ENCODE measurements at regions not wholly inside any gene's neighbourhood (a gene's known extent, or its start where the extent isn't known, plus 50 kb on each side); places are given as distances from the start of the nearest gene placed in this dataset.
A peak's percentile ranks its signal among the peaks of the same experiment; 100 is the strongest.
"Not testable (repeated sequence)": the region's sequence is repeated elsewhere in the genome, so short reads cannot be mapped to it uniquely, and the experiment has no call there.

DNA sequence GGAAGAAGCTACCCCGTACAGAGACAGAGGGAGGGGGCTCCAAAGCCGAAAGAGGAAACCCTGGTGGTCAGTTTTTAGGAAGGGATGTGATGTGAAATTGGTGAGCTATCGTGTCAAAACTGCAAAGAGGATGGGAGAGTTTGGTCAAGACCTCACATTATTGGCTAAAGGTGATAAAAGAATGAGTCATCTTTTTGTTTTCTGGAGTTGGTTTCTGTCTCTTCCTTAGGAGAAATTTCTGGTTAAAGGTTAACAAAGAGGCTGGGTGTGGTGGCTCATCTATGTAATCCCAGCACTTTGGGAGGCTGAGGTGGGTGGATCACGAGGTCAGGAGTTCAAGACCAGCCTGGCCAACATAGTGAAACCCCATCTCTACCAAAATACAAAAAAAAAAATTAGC lies 217.8 kb upstream of the CBLB start:
- in situ Hi-C loops (cut with HindIII; ENCODE audit: low pct_unique_long_range_greater_than_20kb, low sequenced_read_pairs) = no loop called here
- no peak for DNase-seq (ENCODE audit: low read depth, low spot score)

DNA sequence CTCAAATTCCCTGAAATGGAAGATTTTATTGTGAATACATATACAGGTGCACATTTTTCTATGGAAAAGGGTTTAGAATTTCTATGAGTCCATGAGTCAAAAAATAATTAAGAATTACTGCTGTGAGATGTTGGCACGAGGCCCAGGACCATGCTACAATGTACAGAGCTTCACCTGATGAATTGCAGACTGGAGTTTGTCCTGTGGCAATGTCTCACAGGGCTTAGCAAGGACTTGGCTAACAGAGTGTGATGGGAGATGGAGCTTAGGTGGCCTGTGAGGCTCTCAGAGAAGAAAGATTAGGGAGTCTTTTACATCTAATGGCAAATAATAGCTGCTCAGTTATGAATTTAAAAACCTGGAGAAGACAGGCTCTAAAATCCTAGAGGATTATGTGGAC lies 219.5 kb upstream of the CBLB start:
- in situ Hi-C loops (cut with HindIII; ENCODE audit: low pct_unique_long_range_greater_than_20kb, low sequenced_read_pairs) = no loop called here
- no peak for DNase-seq (ENCODE audit: low read depth, low spot score)

DNA sequence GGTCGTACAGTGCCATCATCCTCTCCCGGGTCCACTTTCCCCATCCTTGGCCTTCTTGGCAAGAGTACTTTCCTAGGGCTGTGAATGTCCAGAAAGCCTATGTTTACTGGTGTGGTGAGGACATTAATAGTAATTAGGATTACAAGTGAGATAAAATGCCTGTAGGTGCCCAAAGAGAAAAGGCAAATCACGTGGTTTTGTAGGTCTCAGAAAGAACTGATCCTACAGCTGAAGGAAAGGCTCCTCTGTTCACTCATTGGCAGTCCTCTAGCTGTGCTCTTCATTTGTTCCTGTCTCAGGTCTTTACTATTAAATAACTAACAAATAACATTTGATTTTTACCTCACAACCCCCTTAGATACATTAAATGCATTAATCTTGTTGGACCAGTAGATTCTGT lies 220.1 kb upstream of the CBLB start:
- DNase-seq (ENCODE audit: low read depth, low spot score) = no peak
- in situ Hi-C loops (cut with HindIII; ENCODE audit: low pct_unique_long_range_greater_than_20kb, low sequenced_read_pairs) = no loop called here

DNA sequence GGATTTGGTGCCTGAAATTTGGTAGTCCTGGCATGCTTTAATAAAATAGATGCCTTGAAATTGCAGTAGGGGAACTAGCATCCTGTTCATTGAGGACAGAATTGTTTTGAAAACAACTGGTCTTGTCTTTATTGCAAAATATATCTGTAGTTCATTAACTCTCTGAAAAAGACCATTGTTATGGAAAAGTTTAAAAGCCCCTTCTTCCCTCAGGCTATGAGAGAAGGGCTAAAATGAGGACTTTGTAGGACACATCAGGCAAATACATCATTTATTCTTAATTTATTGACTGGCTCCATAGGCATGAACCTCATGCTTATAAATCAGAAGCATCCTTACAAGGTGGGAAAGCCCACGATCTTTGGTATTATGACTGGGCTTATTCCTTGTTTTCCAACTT lies 221.0 kb upstream of the CBLB start:
- in situ Hi-C loops (cut with HindIII; ENCODE audit: low pct_unique_long_range_greater_than_20kb, low sequenced_read_pairs) = no loop called here
- peak; percentile 76 for DNase-seq (ENCODE audit: low read depth, low spot score)

DNA sequence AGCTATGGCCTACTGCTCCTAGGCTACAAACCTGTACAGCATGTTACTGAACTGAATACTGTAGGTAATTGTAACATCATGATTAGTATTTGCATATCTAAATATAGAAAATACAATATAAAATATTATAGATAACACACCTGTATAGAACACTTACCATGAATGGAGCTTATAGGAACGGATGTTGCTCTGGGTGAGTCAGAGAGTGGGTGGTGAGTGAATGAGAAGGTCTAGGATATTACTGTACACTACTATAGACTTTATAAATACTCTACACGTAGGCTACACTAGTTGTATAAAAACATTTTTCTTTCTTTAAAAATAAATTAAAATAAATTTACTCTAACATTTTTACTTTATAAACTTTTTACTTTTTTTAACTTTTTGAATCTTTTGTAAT lies 224.0 kb upstream of the CBLB start:
- DNase-seq (ENCODE audit: low read depth, low spot score) = no peak
- in situ Hi-C loops (cut with HindIII; ENCODE audit: low pct_unique_long_range_greater_than_20kb, low sequenced_read_pairs) = no loop called here

DNA sequence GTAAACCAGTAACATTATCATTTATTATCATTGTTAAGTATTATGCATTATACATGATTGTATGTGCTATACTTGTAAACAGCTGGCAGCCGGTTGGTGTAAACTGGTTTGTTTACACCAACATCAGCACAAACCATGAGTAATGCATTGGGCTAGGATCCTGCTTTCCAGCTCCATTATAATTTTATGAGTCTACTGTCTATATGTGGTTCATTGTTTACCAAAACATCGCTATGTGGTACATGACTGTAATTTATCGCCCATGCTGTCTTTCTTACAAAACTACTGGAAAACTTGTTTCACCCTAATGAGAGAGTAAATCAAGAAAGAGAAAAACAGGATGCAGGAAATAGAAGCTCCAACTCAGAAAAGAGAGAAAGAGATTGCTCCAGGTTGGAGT lies 224.8 kb upstream of the CBLB start:
- in situ Hi-C loops (cut with HindIII; ENCODE audit: low pct_unique_long_range_greater_than_20kb, low sequenced_read_pairs) = no loop called here
- no peak for DNase-seq (ENCODE audit: low read depth, low spot score)

DNA sequence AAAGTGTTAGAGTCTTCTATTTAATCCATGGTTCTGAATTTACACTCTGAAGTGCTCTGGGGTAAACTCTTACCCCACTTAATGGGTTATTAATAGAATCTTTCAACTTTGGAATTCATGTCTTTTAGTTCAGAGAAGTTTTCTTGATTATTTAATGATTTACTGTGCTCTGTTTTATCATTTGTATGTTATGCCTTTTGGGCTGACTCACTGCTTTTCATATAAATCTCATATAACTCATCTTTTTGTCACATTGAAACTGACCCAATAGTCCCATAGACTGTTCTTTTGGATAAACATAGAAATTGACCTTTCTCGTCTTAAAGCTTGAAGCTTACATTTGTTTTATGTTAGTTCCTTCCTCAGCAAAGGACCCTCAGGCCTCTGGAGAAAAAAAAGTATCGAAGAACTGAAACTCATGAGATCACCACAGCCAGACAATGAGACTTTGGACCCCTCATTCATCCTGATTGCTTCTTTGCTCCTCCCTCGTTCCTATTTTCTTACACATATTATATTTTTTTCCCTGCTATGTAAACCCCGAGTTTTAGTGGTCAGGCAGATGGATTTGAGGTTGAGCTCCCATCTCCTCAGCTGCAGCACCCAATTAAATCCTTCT lies 229.1 kb upstream of the CBLB start:
- peak; percentile 34 for DNase-seq (ENCODE audit: low read depth, low spot score)
- in situ Hi-C loops (cut with HindIII; ENCODE audit: low pct_unique_long_range_greater_than_20kb, low sequenced_read_pairs) = no loop called here

DNA sequence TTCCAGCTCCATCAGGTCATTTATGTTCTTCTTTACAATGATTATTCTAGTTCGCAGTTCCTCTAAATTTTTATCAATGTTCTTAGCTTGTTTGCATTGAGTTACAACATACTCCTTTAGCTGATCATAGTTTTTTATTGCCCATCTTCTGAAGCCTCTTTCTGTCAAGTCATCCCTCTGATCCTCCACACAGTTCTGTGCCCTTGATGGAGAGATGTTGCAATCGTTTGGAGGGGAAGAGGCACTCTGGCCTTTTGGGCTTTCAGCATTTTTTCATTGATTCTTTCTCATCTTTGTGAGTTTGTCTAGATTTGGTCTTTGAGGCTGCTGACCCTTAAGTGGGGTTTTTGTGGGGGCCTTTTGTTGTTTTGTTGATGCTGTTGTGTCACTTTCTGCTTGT lies 234.6 kb upstream of the CBLB start:
- in situ Hi-C loops (cut with HindIII; ENCODE audit: low pct_unique_long_range_greater_than_20kb, low sequenced_read_pairs) = no loop called here
- no peak for DNase-seq (ENCODE audit: low read depth, low spot score)

DNA sequence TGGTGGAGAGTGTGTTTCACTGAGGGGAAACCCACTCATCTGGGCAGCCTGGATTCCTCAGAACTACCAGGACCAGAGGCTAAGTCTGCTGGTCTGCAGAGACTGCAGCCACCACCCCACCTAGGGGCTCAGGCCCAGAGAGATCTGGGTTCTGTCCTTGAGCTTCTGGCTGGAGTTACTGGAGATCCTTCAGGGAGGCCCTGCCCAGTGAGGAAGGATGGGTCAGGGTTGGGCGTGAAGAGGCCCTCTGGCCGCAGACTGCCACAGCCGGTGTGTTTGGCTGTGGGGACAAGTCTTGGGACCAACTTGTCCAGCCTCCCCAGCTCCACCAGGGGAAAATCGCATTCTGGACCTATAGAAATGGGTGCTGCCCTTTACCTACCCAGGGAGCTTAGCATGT lies 235.3 kb upstream of the CBLB start:
- DNase-seq (ENCODE audit: low read depth, low spot score) = no peak
- in situ Hi-C loops (cut with HindIII; ENCODE audit: low pct_unique_long_range_greater_than_20kb, low sequenced_read_pairs) = no loop called here

DNA sequence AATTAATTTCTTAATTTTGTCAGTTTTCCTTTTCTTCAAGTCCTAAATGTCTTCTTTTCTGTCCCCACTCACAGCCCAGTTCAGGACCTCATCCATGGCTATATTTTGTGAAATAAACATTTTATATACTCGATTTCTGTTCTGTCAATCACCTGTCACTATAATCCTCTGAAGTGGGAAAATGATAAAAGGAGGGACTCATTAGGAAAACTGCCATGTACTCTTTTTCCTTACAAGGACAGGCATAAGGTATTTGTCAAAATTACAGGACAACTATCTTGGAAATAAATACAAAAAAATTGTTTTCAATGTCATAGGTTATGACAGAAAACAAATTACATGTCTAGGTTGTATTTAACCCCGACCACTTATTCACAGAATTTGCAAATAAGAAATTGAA lies 240.1 kb upstream of the CBLB start:
- DNase-seq (ENCODE audit: low read depth, low spot score) = no peak
- in situ Hi-C loops (cut with HindIII; ENCODE audit: low pct_unique_long_range_greater_than_20kb, low sequenced_read_pairs) = no loop called here

DNA sequence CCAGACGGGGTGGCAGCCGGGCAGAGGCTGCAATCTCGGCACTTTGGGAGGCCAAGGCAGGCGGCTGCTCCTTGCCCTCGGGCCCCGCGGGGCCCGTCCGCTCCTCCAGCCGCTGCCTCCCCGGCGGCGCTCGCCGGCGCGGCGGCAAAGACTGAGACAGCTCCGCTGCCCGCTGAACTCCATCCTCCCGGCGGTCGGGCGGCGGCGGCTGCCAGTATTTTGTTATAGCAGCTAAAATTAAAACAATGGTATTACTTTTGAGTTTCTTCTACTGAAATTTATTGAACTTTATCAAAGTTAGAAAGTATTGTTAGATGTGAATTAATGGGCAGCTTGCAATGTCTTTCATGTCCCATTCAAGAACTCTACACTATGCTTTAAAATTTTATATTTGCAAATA lies 243.7 kb upstream of the CBLB start:
- in situ Hi-C loops (cut with HindIII; ENCODE audit: low pct_unique_long_range_greater_than_20kb, low sequenced_read_pairs); DNase-seq (ENCODE audit: low read depth, low spot score): not testable (repeated sequence)

DNA sequence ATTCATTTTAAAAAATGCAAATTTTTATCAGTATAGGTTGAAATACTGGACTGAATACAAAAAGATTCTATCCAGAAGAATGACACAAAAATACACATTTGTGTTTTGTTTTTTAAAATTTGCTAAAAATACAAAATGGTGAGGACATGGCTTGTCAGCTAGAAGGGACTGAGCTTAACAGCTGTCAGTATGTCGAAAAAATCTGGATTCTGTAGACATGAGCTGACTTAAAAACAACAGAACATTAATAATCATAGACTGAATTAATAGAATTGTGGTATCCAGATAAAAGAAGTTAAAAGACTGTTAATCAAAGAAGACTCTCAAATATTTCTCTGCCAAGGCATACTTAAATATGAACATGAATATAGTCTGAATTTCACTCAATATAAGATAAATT lies 244.9 kb upstream of the CBLB start:
- peak; percentile 17 for DNase-seq (ENCODE audit: low read depth, low spot score)
- in situ Hi-C loops (cut with HindIII; ENCODE audit: low pct_unique_long_range_greater_than_20kb, low sequenced_read_pairs) = no loop called here

DNA sequence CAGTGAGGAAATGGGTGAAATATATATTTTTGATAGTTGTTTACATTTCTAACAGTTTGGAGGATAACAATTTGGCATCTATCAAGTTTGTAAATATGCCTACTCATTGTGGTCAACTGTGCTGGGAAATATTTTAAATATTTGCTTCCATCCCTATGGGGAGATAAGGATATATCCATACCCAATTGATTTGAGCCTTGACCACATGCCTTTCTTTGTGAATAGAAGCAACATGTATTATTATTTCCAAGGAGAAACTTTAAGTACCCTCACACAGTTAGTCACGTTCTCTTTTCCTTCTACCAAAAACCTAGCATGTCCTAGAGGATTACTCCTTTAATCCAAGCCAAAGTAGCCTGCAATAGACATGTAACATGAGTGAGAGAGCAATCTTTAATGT lies 245.4 kb upstream of the CBLB start:
- DNase-seq (ENCODE audit: low read depth, low spot score) = peak; percentile 88
- in situ Hi-C loops (cut with HindIII; ENCODE audit: low pct_unique_long_range_greater_than_20kb, low sequenced_read_pairs) = no loop called here

DNA sequence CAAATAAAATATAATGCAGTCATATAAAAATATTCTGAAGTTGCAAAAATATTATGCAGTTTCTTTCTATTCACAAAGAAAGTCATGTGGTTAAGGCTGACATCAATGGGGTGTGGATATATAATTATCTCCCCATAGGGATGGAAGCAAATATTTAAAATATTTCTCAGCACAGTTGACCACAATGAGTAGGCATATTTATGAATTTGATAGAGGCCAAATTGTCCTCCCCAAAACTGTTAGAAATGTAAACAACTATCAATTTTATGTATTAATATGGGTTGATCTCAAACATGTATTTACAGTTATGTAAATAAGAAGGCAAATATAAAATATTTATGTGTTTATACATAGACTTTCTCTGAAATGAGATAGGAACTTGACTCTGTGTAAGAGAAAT lies 246.0 kb upstream of the CBLB start:
- peak; percentile 90 for DNase-seq (ENCODE audit: low read depth, low spot score)
- in situ Hi-C loops (cut with HindIII; ENCODE audit: low pct_unique_long_range_greater_than_20kb, low sequenced_read_pairs) = no loop called here

DNA sequence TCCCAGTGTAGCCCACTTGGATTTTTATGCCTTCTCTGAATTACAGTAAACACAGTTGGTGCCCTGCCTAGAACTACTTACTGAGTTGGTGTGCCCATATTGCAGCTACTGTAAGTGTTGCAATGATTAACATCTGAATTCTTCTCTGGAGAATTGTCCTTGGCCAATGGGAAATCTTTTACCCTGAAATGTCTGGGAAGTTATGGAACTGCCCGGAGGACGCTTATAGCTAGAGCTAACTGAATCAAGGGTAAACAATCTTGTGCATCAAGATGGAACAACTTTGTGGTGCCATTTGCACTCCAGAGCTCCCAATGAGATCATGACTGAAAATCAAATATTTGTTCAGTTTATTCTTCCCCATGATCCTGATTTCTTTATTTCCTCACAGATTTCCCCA lies 246.7 kb upstream of the CBLB start:
- in situ Hi-C loops (cut with HindIII; ENCODE audit: low pct_unique_long_range_greater_than_20kb, low sequenced_read_pairs) = no loop called here
- DNase-seq (ENCODE audit: low read depth, low spot score) = peak; percentile 38

DNA sequence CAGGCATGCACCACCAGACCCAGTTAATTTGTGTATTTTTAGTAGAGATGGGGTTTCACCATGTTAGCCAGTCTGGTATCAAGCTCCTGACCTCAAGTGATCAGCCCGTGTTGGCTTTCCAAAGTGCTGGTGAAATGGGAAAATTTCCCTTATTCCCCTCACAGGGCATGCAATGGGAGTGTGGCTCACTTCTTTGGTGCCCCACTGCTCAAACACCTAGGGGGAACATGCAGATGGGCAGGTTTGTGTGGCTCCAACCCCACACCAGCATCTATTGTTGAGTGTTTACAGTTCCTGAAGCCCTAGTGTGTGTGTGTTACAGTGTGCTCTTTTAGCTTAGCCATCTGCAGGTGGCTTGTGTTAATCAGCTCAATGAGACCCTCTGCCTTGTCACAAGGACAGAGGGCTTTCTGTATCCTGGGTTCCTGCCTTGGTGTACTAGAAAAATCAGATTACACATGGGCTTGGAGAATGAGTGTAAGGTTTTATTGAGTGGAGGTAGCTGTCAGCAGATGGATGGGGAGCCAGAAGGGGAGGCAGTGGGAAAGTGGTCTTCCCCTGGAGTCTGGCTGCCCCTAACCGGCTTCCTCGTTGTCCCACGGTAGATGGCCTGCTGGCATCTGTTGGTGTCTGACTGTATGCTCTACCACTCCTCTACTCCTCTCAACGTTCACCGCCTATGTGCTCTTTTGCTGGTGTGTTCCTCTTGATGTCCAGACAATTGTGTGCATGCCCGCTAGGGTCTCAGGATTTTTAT lies 248.1 kb upstream of the CBLB start:
- DNase-seq (ENCODE audit: low read depth, low spot score) = no peak
- in situ Hi-C loops (cut with HindIII; ENCODE audit: low pct_unique_long_range_greater_than_20kb, low sequenced_read_pairs) = no loop called here

DNA sequence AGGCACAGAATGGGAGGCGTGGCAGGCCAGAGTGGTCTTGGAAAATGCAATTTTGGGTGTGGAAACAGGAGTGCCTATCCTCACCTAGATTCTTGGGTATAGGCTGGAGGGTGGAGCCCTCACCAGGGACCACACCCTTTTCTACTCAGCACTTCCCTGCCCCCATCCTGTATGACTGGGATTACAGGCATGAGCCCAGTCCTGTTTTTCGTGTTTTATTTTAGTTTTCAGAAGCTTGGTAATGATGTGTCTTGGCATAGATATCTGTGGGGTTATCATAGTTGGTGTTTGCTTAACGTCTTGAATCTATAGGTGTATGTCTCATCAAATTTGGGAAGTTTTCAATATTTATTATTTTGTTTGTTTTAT lies 248.7 kb upstream of the CBLB start:
- in situ Hi-C loops (cut with HindIII; ENCODE audit: low pct_unique_long_range_greater_than_20kb, low sequenced_read_pairs) = no loop called here
- DNase-seq (ENCODE audit: low read depth, low spot score) = no peak

DNA sequence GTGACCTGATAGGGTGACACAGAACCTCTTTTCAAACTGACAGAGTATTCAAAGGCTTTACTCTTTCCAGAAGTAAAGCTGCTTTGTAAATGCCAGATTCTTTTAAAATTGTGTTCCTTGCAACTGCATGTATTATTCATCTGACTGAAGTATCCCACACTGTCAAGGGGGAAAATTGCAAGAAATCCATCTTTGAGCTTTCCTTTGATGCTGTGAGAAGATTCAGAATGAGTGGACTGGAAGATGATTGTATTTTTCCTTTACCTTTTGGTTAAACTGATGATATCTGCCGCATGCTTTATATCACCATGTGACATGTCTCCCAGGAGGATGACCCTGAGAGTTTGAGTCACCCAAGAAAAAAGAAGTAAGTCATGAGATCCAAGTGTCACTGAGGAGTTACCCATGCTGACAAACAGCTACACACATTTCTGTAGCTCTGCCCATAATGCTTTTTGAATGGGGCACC lies 250.8 kb upstream of the CBLB start:
- DNase-seq (ENCODE audit: low read depth, low spot score) = peak; percentile 94
- in situ Hi-C loops (cut with HindIII; ENCODE audit: low pct_unique_long_range_greater_than_20kb, low sequenced_read_pairs) = no loop called here

DNA sequence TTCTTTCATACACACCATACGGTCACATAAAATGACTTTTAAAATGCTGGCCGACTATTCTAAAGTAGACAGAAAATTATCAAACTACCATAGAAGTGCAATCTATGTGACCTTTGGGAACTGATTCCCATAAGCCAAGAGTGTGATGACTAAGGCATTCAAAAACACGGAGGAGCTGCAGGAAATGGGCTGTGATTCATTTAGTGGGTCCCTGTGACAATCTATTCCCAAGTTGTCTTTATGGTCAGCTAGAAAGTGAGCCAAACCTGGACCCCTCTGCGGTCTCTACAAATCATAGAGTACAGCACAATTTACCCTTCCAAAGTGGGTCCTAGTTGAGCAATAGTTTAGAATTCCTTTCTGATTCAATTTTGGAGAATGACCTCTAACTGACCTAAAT lies 251.5 kb upstream of the CBLB start:
- peak; percentile 68 for DNase-seq (ENCODE audit: low read depth, low spot score)
- in situ Hi-C loops (cut with HindIII; ENCODE audit: low pct_unique_long_range_greater_than_20kb, low sequenced_read_pairs) = no loop called here

Data from SK-MEL-5 (cell line).